SK-N-SH (cell line): ENCODE measurements at regions not wholly inside any gene's neighbourhood (a gene's known extent, or its start where the extent isn't known, plus 50 kb on each side); places are given as distances from the start of the nearest gene placed in this dataset.
A peak's percentile ranks its signal among the peaks of the same experiment; 100 is the strongest.

ENCODE experiments used
- CTCF ChIA-PET: fragments of 300-600, 350-600 bp; formaldehyde crosslinking; extraction: SDS; loops from one replicate; lab custom pipeline; 2021; lab: Yijun Ruan, JAX
- POLR2A ChIA-PET: fragments of 350-600 bp; sonication (Branson Sonifier 250); formaldehyde crosslinking; extraction: SDS; loops from one replicate; lab custom pipeline; 2020; ENCODE audit warnings: antibody characterized with exemption, inconsistent platforms; lab: Yijun Ruan, JAX
- DNase-seq: peaks from one replicate; pipeline ENCODE4 v3.0.0; 2012
- H2AFZ ChIP-seq: fragments of 200-600 bp; sonication (generic); 2 replicates; pipeline ENCODE4 v1.8.1; 2016; ENCODE audit warnings: antibody characterized with exemption, mild to moderate bottlenecking, low read depth
- H3F3A ChIP-seq: fragments of 200-600 bp; sonication (generic); replicated peaks from 2 replicates; pipeline ENCODE3; 2016; ENCODE audit warnings: antibody characterized with exemption, mild to moderate bottlenecking; ENCODE audit not compliant: insufficient read depth
- H3K27ac ChIP-seq, 2 experiments: fragments of 200-500 bp in 1 of 2; fragments of 200-600 bp in 1 of 2; sonication (Bioruptor generic) in 1 of 2; sonication (generic), shearing (Covaris generic) in 1 of 2; 2 replicates each; pipeline versions ENCODE4 v1.5.1 to v1.6.1; 2014 to 2016; ENCODE audit warnings: low read depth in 2 of 2, inconsistent platforms in 1 of 2, low read length in 1 of 2, mild to moderate bottlenecking in 1 of 2, mixed read lengths in 1 of 2
- H3K27me3 ChIP-seq: fragments of 200-600 bp; sonication (generic), shearing (Covaris generic); 2 replicates; pipeline ENCODE4 v1.6.1; 2016; ENCODE audit warnings: mixed run types; ENCODE audit not compliant: insufficient read depth
- H3K36me3 ChIP-seq, 2 experiments: fragments of 200-500 bp in 1 of 2; fragments of 200-600 bp in 1 of 2; sonication (Bioruptor generic) in 1 of 2; sonication (generic) in 1 of 2; replicated peaks in 1 of 2; 2 replicates each; pipeline versions ENCODE3 to v1.5.1; 2014 to 2016; ENCODE audit warnings: low read length in 1 of 2, mild to moderate bottlenecking in 1 of 2; ENCODE audit not compliant: insufficient read depth in 2 of 2, control insufficient read depth in 1 of 2
- H3K4me1 ChIP-seq, 2 experiments: fragments of 200-500 bp in 1 of 2; fragments of 200-600 bp in 1 of 2; sonication (Bioruptor generic) in 1 of 2; sonication (generic), shearing (Covaris generic) in 1 of 2; 2 replicates each; pipeline versions ENCODE4 v1.5.1 to v1.6.1; 2014 to 2016; ENCODE audit warnings: low read depth in 1 of 2, low read length in 1 of 2, mixed run types in 1 of 2; ENCODE audit not compliant: insufficient read depth in 2 of 2, control insufficient read depth in 1 of 2
- H3K4me2 ChIP-seq: fragments of 200-600 bp; sonication (generic), shearing (Covaris generic); 2 replicates; pipeline ENCODE4 v1.6.1; 2017; ENCODE audit warnings: mixed run types
- H3K4me3 ChIP-seq, 2 experiments: fragments of 200-500 bp in 1 of 2; fragments of 200-600 bp in 1 of 2; sonication (Bioruptor generic) in 1 of 2; sonication (generic), shearing (Covaris generic) in 1 of 2; 2 replicates each; pipeline versions ENCODE4 v1.5.1 to v1.8.1; 2014 to 2016; ENCODE audit warnings: low read depth in 2 of 2, inconsistent platforms in 1 of 2, low read length in 1 of 2, mild to moderate bottlenecking in 1 of 2, mixed read lengths in 1 of 2, moderate library complexity in 1 of 2
- H3K79me2 ChIP-seq: fragments of 200-600 bp; sonication (generic); 2 replicates; pipeline ENCODE4 v1.8.1; 2017; ENCODE audit warnings: mild to moderate bottlenecking; ENCODE audit not compliant: insufficient read depth
- H3K9ac ChIP-seq: fragments of 200-600 bp; sonication (generic); 2 replicates; pipeline ENCODE4 v1.6.1; 2017; ENCODE audit warnings: mixed run types
- H3K9me2 ChIP-seq: fragments of 200-600 bp; sonication (generic); 2 replicates; pipeline ENCODE4 v1.6.1; 2017; ENCODE audit warnings: mixed run types
- H3K9me3 ChIP-seq: fragments of 200-600 bp; sonication (generic); 2 replicates; pipeline ENCODE4 v1.6.1; 2017; ENCODE audit warnings: mixed run types, mild to moderate bottlenecking, moderate library complexity
- H4K20me1 ChIP-seq: fragments of 200-600 bp; sonication (generic); 2 replicates; pipeline ENCODE4 v1.6.1; 2017; ENCODE audit warnings: mild to moderate bottlenecking, mixed run types; ENCODE audit not compliant: insufficient read depth
- CHD2 ChIP-seq: fragments of 150-350 bp; IDR thresholded peaks from 2 replicates; pipeline ENCODE4 v1.6.1; 2018; ENCODE audit warnings: low read length; ENCODE audit not compliant: partially characterized antibody
- ELF1 ChIP-seq: IDR thresholded peaks from 2 replicates; pipeline ENCODE4 v1.4.0; 2012
- EP300 ChIP-seq, 2 experiments: IDR thresholded peaks; 2 replicates each; pipeline versions ENCODE4 v1.4.0 to v1.6.1; 2012; ENCODE audit warnings: borderline replicate concordance in 1 of 2, low read depth in 1 of 2, low read length in 1 of 2
- EZH2phosphoT487 ChIP-seq: fragments of 200-600 bp; sonication (generic); IDR thresholded peaks from 2 replicates; pipeline ENCODE4 v1.6.1; 2017; ENCODE audit warnings: low read depth, mixed run types, mild to moderate bottlenecking, antibody characterized with exemption, moderate library complexity, borderline replicate concordance
- FOSL2 ChIP-seq: IDR thresholded peaks from 2 replicates; pipeline ENCODE4 v1.4.0; 2012; ENCODE audit warnings: low read depth, mild to moderate bottlenecking, moderate library complexity, borderline replicate concordance
- FOXJ3 ChIP-seq: sonication (generic); formaldehyde crosslinking; IDR thresholded peaks from 2 replicates; pipeline ENCODE4 v1.5.1; 2020; ENCODE audit warnings: mild to moderate bottlenecking, missing genetic modification reagents
- FOXM1 ChIP-seq: IDR thresholded peaks from 2 replicates; pipeline ENCODE4 v1.4.0; 2012; ENCODE audit warnings: low read depth, mild to moderate bottlenecking
- GABPA ChIP-seq: IDR thresholded peaks from 2 replicates; pipeline ENCODE4 v1.4.0; 2012; ENCODE audit warnings: low read depth, mild to moderate bottlenecking
- JUND ChIP-seq: IDR thresholded peaks from 2 replicates; pipeline ENCODE4 v1.4.0; 2012
- MEF2A ChIP-seq: IDR thresholded peaks from 2 replicates; pipeline ENCODE4 v1.4.0; 2012; ENCODE audit warnings: low read depth, borderline replicate concordance
- NRF1 ChIP-seq: IDR thresholded peaks from 2 replicates; pipeline ENCODE4 v1.6.1; 2012; ENCODE audit warnings: low read depth, mild to moderate bottlenecking, low read length
- RAD21 ChIP-seq: IDR thresholded peaks from 2 replicates; pipeline ENCODE4 v1.6.1; 2012; ENCODE audit warnings: mild to moderate bottlenecking, low read length
- RCOR1 ChIP-seq: fragments of 150-350 bp; IDR thresholded peaks from 2 replicates; pipeline ENCODE4 v1.6.1; 2017; ENCODE audit warnings: antibody characterized with exemption, low read length
- RFX5 ChIP-seq: IDR thresholded peaks from 2 replicates; pipeline ENCODE4 v1.6.1; 2012; ENCODE audit warnings: mild to moderate bottlenecking, improper control_type of control experiment, low read length
- RXRA ChIP-seq: IDR thresholded peaks from 2 replicates; pipeline ENCODE4 v1.4.0; 2012; ENCODE audit warnings: low read depth, mild to moderate bottlenecking, borderline replicate concordance
- SMC3 ChIP-seq: IDR thresholded peaks from 2 replicates; pipeline ENCODE4 v1.6.1; 2012; ENCODE audit warnings: low read depth, low read length, improper control_type of control experiment
- TCF12 ChIP-seq: IDR thresholded peaks from 2 replicates; pipeline ENCODE4 v1.4.0; 2012
- TEAD4 ChIP-seq: IDR thresholded peaks from 2 replicates; pipeline ENCODE4 v1.4.0; 2012; ENCODE audit warnings: mild to moderate bottlenecking, borderline replicate concordance; ENCODE audit not compliant: insufficient read depth
- YY1 ChIP-seq: IDR thresholded peaks from 2 replicates; pipeline ENCODE4 v1.4.0; 2012; ENCODE audit warnings: low read depth, mild to moderate bottlenecking
- WGBS: methylation state at CpG from one replicate; pipeline ENCODE4 v1.1.6; 2017; ENCODE audit warnings: low lambda C conversion rate; 5-methylcytosine and 5-hydroxymethylcytosine counted together
- TF ChIP-seq, protein P1 (sequence below): IDR thresholded peaks from 2 replicates; pipeline ENCODE4 v1.4.0; 2012; ENCODE audit warnings: low read depth, borderline replicate concordance
- TF ChIP-seq, protein P2 (sequence below): IDR thresholded peaks from 2 replicates; pipeline ENCODE4 v1.4.0; 2012; ENCODE audit warnings: low read depth, borderline replicate concordance
- TF ChIP-seq, protein P3 (sequence below): IDR thresholded peaks from 2 replicates; pipeline ENCODE4 v1.6.1; 2012; ENCODE audit warnings: mild to moderate bottlenecking, low read depth, low read length, moderate library complexity
- TF ChIP-seq, protein P4 (sequence below): fragments of 200-600 bp; sonication (generic); IDR thresholded peaks from 2 replicates; pipeline ENCODE4 v1.6.1; 2017; ENCODE audit warnings: antibody characterized with exemption, mild to moderate bottlenecking, moderate library complexity
- TF ChIP-seq, protein P5 (sequence below): IDR thresholded peaks from 2 replicates; pipeline ENCODE4; 2012

DNA sequence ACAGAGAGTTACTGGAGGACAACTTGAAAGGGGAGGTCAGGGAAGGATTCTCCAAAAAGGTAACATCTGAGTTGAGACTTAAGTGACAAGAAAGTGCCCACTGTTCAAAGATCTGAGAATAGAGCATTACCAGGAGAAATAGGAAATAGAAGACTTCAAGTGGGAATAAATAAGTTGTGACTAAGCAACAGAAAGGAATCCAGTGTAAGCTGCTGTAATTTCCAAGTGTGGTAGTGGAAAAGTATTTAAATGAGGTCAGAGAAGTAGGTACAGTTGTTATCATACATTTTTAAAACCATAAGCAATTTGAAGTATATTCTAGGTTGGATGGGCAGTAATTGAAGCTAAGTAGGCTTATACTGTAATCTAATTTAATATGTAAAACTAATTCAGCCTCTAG, 211.9 kb downstream of the FBXO8 start (continued):
- TF ChIP-seq, protein P1, sequence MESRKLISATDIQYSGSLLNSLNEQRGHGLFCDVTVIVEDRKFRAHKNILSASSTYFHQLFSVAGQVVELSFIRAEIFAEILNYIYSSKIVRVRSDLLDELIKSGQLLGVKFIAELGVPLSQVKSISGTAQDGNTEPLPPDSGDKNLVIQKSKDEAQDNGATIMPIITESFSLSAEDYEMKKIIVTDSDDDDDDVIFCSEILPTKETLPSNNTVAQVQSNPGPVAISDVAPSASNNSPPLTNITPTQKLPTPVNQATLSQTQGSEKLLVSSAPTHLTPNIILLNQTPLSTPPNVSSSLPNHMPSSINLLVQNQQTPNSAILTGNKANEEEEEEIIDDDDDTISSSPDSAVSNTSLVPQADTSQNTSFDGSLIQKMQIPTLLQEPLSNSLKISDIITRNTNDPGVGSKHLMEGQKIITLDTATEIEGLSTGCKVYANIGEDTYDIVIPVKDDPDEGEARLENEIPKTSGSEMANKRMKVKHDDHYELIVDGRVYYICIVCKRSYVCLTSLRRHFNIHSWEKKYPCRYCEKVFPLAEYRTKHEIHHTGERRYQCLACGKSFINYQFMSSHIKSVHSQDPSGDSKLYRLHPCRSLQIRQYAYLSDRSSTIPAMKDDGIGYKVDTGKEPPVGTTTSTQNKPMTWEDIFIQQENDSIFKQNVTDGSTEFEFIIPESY, result no peak
- no peak for TF ChIP-seq ELF1
- no peak for TF ChIP-seq RAD21
- no peak for TF ChIP-seq FOSL2
- no peak for TF ChIP-seq RXRA
- TF ChIP-seq YY1, result no peak
- no peak for TF ChIP-seq FOXJ3 (CRISPR knock-in tag)
- no peak for TF ChIP-seq JUND
- TF ChIP-seq TEAD4, result no peak
- TF ChIP-seq TCF12, result no peak

DNA sequence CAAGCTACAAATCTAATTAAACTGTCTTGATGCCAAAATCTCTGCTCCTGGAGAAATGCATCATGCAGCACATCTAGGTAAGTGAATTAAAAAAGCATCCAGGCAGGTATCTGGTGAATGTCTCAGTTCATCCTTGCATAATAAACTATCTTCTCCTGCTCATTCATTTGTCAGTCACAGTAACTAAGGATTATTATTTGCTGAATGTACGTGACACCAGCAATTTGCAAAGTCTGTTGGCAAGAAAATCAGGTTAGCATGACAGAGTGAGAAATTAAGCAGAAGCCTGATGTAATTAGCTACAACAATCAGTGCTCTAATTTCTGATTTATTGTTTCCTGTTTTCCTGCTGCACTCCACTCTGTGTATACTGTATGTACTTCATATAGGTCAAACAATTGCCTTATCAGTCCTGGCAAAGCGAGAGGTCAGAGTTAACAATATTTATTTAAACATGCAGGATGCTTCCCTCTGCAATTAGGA, 213.6 kb downstream of the FBXO8 start:
- Histone ChIP-seq H3K4me2 (no peak overlapping the region), H3F3A (no peaks in the 10 kb centered on the region), H3K36me3 (no peaks in the 10 kb centered on the region), H3K9ac (no peak overlapping the region), H4K20me1 (no peaks in the 10 kb centered on the region), H3K27ac (peak overlapping the region in 1 of 2 experiments; percentile 100; a peak in 2 of 4 replicates), H3K9me2 (no peaks in the 10 kb centered on the region), H3K79me2 (no peaks in the 10 kb centered on the region), H3K4me1 (peaks cover 0 to 26% of the 10 kb centered on the region in 2 experiments; a peak in 2 of 4 replicates), H2AFZ (no peak overlapping the region), H3K27me3 (no peaks in the 10 kb centered on the region), H3K9me3 (no peaks in the 10 kb centered on the region), H3K4me3 (no peak overlapping the region)
- POLR2A ChIA-PET, result interaction anchor here (0.6 to 4.5 kb wide), 27 partner anchors 16 to 564 kb away, joined by 3 to 81 read pairs (median 9); partner anchors contain the start of gene HAND2
- DNase-seq, result peak; percentile 69
- 41% methylated on average over 2 of the region's 2 CpGs for WGBS
- CTCF ChIA-PET, result interaction anchor here (0.7 to 3.2 kb wide), 10 partner anchors 48 to 208 kb away, joined by 3 to 20 read pairs (median 3); no protein-coding TSS in a partner anchor
- TF ChIP-seq, protein P2, sequence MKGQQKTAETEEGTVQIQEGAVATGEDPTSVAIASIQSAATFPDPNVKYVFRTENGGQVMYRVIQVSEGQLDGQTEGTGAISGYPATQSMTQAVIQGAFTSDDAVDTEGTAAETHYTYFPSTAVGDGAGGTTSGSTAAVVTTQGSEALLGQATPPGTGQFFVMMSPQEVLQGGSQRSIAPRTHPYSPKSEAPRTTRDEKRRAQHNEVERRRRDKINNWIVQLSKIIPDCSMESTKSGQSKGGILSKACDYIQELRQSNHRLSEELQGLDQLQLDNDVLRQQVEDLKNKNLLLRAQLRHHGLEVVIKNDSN, result no peak
- no peak for TF ChIP-seq ELF1
- TF ChIP-seq, protein P3, sequence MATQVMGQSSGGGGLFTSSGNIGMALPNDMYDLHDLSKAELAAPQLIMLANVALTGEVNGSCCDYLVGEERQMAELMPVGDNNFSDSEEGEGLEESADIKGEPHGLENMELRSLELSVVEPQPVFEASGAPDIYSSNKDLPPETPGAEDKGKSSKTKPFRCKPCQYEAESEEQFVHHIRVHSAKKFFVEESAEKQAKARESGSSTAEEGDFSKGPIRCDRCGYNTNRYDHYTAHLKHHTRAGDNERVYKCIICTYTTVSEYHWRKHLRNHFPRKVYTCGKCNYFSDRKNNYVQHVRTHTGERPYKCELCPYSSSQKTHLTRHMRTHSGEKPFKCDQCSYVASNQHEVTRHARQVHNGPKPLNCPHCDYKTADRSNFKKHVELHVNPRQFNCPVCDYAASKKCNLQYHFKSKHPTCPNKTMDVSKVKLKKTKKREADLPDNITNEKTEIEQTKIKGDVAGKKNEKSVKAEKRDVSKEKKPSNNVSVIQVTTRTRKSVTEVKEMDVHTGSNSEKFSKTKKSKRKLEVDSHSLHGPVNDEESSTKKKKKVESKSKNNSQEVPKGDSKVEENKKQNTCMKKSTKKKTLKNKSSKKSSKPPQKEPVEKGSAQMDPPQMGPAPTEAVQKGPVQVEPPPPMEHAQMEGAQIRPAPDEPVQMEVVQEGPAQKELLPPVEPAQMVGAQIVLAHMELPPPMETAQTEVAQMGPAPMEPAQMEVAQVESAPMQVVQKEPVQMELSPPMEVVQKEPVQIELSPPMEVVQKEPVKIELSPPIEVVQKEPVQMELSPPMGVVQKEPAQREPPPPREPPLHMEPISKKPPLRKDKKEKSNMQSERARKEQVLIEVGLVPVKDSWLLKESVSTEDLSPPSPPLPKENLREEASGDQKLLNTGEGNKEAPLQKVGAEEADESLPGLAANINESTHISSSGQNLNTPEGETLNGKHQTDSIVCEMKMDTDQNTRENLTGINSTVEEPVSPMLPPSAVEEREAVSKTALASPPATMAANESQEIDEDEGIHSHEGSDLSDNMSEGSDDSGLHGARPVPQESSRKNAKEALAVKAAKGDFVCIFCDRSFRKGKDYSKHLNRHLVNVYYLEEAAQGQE, result no peak
- no peak for TF ChIP-seq MEF2A
- no peak for TF ChIP-seq FOSL2
- peak; percentile 98 for TF ChIP-seq FOXJ3 (CRISPR knock-in tag)
- no peak for TF ChIP-seq RXRA
- no peak for TF ChIP-seq RFX5
- TF ChIP-seq, protein P4, sequence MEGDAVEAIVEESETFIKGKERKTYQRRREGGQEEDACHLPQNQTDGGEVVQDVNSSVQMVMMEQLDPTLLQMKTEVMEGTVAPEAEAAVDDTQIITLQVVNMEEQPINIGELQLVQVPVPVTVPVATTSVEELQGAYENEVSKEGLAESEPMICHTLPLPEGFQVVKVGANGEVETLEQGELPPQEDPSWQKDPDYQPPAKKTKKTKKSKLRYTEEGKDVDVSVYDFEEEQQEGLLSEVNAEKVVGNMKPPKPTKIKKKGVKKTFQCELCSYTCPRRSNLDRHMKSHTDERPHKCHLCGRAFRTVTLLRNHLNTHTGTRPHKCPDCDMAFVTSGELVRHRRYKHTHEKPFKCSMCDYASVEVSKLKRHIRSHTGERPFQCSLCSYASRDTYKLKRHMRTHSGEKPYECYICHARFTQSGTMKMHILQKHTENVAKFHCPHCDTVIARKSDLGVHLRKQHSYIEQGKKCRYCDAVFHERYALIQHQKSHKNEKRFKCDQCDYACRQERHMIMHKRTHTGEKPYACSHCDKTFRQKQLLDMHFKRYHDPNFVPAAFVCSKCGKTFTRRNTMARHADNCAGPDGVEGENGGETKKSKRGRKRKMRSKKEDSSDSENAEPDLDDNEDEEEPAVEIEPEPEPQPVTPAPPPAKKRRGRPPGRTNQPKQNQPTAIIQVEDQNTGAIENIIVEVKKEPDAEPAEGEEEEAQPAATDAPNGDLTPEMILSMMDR, result no peak
- TF ChIP-seq, protein P5, sequence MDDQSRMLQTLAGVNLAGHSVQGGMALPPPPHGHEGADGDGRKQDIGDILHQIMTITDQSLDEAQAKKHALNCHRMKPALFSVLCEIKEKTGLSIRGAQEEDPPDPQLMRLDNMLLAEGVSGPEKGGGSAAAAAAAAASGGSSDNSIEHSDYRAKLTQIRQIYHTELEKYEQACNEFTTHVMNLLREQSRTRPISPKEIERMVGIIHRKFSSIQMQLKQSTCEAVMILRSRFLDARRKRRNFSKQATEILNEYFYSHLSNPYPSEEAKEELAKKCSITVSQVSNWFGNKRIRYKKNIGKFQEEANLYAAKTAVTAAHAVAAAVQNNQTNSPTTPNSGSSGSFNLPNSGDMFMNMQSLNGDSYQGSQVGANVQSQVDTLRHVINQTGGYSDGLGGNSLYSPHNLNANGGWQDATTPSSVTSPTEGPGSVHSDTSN, result peak; percentile 77
- TF ChIP-seq EZH2phosphoT487, result no peak
- peak; percentile 86 for TF ChIP-seq TCF12
- TF ChIP-seq NRF1, result no peak
- no peak for TF ChIP-seq GABPA
- TF ChIP-seq YY1, result no peak
- TF ChIP-seq FOXM1, result peak; percentile 84
- TF ChIP-seq CHD2, result peak; percentile 66
- TF ChIP-seq RCOR1, result peak; percentile 67
- peak; percentile 82 to 100 for TF ChIP-seq EP300 (IDR thresholded peaks at IDR 0.05; ENCODE audit: borderline replicate concordance in 1 of 2, low read depth in 1 of 2, low read length in 1 of 2)
- TF ChIP-seq SMC3, result peak; percentile 17; the same call in 1 of the 2 replicates
